Activated CD4-positive, alpha-beta T cell treated with anti-CD3 and anti-CD28 coated beads for 24 hours (primary cell): ENCODE measurements at regions not wholly inside any gene's neighbourhood (a gene's known extent, or its start where the extent isn't known, plus 50 kb on each side); places are given as distances from the start of the nearest gene placed in this dataset.

Experiments
- DNase-seq, 2 donors: peaks; one replicate each; pipeline ENCODE4 v3.0.0-alpha.2; 2020; ENCODE audit warnings: low read depth in 2 of 2

- no peak for DNase-seq
Observed at GRCh38 chr1:83725735-83726360, 273.1 kb downstream of the TTLL7 start.

- DNase-seq: no peak
Observed at GRCh38 chr1:83718338-83718737, 280.6 kb downstream of the TTLL7 start.

GRCh38 chr1:83717785-83718184 lies 281.1 kb downstream of the TTLL7 start:
- no peak for DNase-seq

GRCh38 chr1:83716641-83717040 lies 282.3 kb downstream of the TTLL7 start:
- DNase-seq: no peak

GRCh38 chr1:83715550-83715949 lies 283.4 kb downstream of the TTLL7 start:
- DNase-seq: no peak

- DNase-seq: no peak
Observed at GRCh38 chr1:83709662-83710061, 289.3 kb downstream of the TTLL7 start.

- DNase-seq: no peak
Observed at GRCh38 chr1:83706354-83706938, 292.5 kb downstream of the TTLL7 start.

GRCh38 chr1:83705091-83705490 lies 293.8 kb downstream of the TTLL7 start:
- DNase-seq: no peak

- DNase-seq: no peak
Observed at GRCh38 chr1:83704350-83704749, 294.6 kb downstream of the TTLL7 start.

GRCh38 chr1:83702356-83702755 lies 296.6 kb downstream of the TTLL7 start:
- no peak for DNase-seq

GRCh38 chr1:83701355-83701754 lies 297.6 kb downstream of the TTLL7 start:
- no peak for DNase-seq

GRCh38 chr1:83698644-83699043 lies 300.3 kb downstream of the TTLL7 start:
- DNase-seq: no peak

GRCh38 chr1:83697961-83698360 lies 301.0 kb downstream of the TTLL7 start:
- no peak for DNase-seq

- DNase-seq: no peak
Observed at GRCh38 chr1:83697220-83697619, 301.7 kb downstream of the TTLL7 start.

- DNase-seq: no peak
Observed at GRCh38 chr1:83694449-83694848, 304.5 kb downstream of the TTLL7 start.

- DNase-seq: no peak
Observed at GRCh38 chr1:83693427-83694126, 305.4 kb downstream of the TTLL7 start.

- DNase-seq: no peak
Observed at GRCh38 chr1:83692524-83693381, 306.2 kb downstream of the TTLL7 start.

GRCh38 chr1:83691953-83692500 lies 306.9 kb downstream of the TTLL7 start:
- DNase-seq: no peak

GRCh38 chr1:83689921-83690868 lies 308.7 kb downstream of the TTLL7 start:
- no peak for DNase-seq

GRCh38 chr1:83682132-83682531 lies 316.8 kb downstream of the TTLL7 start:
- no peak for DNase-seq

- no peak for DNase-seq
Observed at GRCh38 chr1:83676106-83676505, 322.8 kb downstream of the TTLL7 start.
